Stimulated activated CD4-positive, alpha-beta T cell treated with anti-CD3 and anti-CD28 coated beads, Interleukin-15, amount 100 ng/mL, for 24 hours (primary cell): ENCODE measurements at regions not wholly inside any gene's neighbourhood (a gene's known extent, or its start where the extent isn't known, plus 50 kb on each side); places are given as distances from the start of the nearest gene placed in this dataset.
"Not testable (repeated sequence)": the region's sequence is repeated elsewhere in the genome, so short reads cannot be mapped to it uniquely, and the experiment has no call there.

ENCODE experiments used
- DNase-seq: peaks from one replicate; pipeline ENCODE4 v3.0.0-alpha.2; 2020

- no peak for DNase-seq
Observed at GRCh38 chr9:33740075-33740474, 55.3 kb upstream of the PRSS3 start.

- DNase-seq = not testable (repeated sequence)
Observed at GRCh38 chr9:33740958-33741357, 54.4 kb upstream of the PRSS3 start.

- no peak for DNase-seq
Observed at GRCh38 chr9:33742051-33742450, 53.3 kb upstream of the PRSS3 start.

GRCh38 chr9:33742519-33742918 is 52.8 kb upstream of the PRSS3 start:
- DNase-seq = no peak
